SHP77 treated with DMSO at 0.1 percent for 48 hours (cell line): ENCODE measurements at regions not wholly inside any gene's neighbourhood (a gene's known extent, or its start where the extent isn't known, plus 50 kb on each side); places are given as distances from the start of the nearest gene placed in this dataset.
A peak's percentile ranks its signal among the peaks of the same experiment; 100 is the strongest.
"Not testable (repeated sequence)": the region's sequence is repeated elsewhere in the genome, so short reads cannot be mapped to it uniquely, and the experiment has no call there.

Source experiments
- DNase-seq: peaks from one replicate; lab custom pipeline; 2025; lab: John Stamatoyannopoulos, UW

- no peak for DNase-seq
Observed at GRCh38 chr13:65943024-65943423, 1287.1 kb downstream of the PCDH9 start.

GRCh38 chr13:65940720-65941119 is 1289.4 kb downstream of the PCDH9 start:
- DNase-seq = peak; percentile 93

- no peak for DNase-seq
Observed at GRCh38 chr13:65937251-65937650, 1292.9 kb downstream of the PCDH9 start.

DNA sequence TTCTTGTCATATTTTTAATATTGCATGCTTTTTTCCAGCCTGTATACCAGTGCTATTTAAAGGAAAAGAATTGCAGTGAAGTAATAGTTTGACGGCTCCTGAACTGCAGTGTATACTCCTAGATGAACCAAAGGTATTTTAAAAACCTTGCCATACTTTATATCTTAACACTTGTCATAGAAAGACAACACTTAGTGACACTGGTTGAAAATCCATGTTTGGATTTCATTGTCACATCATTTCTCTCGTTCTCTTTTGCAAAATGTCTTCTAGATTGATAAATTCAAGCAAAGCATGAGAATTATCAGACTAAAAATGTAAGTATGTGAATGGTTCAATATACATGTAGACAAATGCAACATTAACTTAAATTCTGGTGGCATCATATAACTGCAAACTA is 1293.9 kb downstream of the PCDH9 start:
- no peak for DNase-seq

DNA sequence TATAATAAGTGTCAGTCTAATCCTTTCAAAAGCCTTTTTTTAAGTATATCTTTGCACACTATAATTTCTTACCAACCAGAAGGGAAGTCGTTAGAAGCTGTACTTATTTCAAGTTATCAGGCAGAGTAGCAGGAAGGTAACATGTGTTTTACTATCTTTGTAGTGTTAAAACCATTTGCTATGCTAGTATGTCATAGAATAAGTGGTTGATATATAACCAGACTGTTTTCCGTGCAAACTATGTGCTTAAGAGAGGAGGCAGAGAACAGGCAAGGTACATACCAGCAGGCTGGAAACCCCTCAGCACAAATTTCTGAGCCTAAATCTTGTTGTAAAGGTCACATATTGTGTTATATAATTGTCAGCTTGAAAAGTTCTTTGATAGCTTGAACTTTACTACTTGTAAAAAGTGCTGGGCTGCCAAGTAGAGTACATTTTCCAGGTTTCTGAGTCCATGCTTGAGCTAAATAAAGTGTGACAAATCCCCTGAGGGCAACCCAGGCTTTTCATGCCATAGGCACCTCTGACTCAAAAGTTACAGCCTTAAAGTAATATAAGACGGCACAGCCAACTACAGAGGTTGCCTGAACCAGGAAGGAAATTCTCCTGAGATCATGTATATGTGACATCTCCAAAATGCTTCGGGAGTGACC is 1297.4 kb downstream of the PCDH9 start:
- DNase-seq = no peak

DNA sequence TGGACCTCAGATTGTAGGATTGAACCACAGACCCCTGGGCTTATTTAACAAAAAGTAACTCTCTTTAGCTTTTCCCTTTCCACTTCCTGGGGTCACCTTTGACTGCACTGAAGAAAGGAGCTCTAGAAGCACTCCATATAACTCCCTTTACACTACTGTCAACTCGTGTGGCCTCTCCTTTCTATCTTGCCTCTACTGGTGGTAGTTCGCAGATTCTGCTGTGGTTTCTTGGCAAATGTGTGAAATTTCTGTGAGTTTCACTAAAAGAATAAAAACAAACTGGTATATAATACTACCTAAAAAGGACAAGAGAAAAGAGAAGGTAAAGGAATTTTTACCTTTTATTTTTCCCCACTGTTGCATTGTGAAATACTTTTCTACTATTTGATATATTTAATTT is 1298.1 kb downstream of the PCDH9 start:
- DNase-seq = no peak

DNA sequence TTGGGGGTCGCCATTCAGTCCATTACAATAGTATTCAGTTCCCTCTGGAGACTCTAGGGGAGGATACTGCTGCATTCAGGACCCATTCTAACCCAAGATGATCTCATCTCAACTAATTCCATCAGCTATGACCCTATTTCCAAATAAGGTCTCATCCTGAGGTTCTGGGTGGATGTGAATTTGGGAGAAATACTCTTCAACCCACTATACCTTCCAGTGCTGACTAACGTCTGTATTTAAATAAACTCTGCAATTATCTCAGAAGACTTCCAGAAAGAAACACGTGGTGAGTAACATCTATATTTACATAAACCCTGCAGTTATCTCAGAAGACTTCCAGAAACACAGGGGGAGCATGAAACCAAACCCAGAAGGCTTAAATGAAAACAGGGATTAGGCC is 1300.7 kb downstream of the PCDH9 start:
- no peak for DNase-seq

- DNase-seq = peak; percentile 81
Observed at GRCh38 chr13:65926750-65927171, 1303.4 kb downstream of the PCDH9 start.

- DNase-seq = not testable (repeated sequence)
Observed at GRCh38 chr13:65922846-65923245, 1307.3 kb downstream of the PCDH9 start.

DNA sequence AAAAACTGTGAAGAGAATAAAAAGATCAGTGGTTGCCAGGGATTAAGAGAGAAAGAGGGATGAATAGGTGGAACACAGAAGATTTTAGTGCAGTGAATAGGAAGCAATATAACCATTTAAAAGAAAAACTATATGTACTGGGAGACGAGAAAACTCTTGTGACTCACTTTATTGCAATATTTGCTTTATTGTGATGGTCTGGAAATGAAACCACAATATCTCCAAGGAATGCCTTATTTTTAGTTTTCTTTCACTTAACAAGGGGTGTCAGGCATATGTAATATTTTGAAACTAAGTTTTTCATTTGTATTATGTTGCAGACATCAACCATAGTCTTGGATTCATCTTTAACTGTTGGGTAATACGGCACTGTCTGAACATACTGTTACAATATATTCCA is 1308.2 kb downstream of the PCDH9 start:
- no peak for DNase-seq

- DNase-seq = no peak
Observed at GRCh38 chr13:65917731-65918130, 1312.4 kb downstream of the PCDH9 start.

DNA sequence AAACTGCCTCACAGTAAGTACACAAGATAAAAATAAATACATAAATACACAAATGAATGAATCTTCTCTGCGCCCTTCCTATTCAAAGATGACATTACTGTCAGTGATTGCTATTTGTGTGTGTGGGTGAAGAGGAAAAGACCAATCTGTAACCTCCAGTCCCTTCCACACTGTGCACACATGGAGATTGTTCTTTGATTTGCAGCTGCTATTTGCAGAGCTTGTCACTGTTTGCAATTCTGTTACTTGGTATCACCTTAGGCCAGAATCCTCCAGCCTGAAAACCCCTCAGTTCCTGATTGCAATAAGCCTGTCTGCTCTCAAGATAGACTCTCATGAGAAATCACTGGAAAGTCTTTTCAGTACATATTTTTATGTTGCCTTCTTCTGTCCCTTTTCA is 1314.9 kb downstream of the PCDH9 start:
- DNase-seq = no peak

GRCh38 chr13:65914716-65915115 is 1315.4 kb downstream of the PCDH9 start:
- DNase-seq = no peak

DNA sequence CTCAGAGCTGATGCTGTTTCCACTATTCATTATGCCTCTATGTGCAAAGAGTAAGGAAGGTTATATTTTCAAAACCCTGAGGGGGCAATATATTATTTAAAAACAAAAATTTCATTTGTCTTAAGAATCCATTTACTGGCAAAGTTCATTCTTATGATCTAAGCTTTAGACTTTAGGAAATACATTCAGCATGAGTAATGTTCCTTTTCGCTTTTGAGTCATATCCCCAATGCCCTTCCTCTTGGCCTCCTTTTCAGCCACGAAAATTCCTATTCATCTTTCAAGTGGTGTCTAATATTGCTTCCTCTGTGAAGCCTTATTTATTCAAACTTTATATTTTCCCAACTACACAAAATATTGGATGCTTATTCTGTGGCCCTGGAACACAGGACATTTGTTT is 1317.0 kb downstream of the PCDH9 start:
- no peak for DNase-seq

DNA sequence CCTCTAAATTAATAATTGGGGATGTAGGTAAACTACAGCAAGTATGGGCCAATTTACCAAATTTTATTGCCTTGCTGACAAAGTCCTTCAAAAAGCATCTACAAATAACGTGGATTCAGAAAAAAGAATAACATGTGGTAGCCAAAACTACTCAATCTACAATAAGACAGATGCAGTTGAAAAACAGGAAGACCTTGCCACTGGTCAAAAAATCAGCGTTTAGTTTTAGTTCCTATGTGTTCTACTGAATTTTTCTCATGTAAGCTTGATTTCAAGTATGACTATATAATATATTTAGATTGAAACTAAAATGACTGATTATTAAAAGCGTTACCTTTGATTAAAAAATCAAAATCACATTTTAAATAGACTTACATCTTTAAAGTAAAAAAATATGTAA is 1317.6 kb downstream of the PCDH9 start:
- DNase-seq = no peak

DNA sequence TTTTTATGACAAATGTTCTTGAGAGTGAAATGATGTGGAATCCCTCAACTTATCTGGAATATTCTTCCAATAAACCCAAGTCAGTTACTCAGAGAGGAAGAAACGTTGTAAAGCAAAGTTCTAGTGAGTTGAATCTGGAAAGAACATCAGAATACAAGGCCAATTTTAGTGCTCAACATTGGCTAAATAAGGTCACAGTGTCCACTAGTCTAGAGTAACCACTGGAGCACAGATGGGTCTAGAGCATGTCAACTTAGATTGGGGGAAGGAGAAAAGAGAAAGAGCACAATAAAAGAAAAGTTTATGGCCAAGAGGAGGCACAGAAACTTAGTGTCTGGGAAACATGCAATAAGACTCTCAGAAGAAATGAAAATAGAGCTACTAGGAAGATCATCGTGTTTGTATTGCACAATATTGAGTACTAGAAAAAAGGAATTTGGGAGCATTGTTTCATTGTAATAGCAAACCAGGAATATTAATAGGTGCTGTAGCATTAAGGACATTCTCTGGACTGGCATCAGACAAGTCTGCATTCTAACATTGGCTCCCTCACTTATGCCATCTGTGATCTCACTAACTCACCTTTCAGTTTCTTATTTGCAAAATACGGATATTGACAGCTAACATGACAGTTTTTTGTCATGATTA is 1318.5 kb downstream of the PCDH9 start:
- DNase-seq = no peak

DNA sequence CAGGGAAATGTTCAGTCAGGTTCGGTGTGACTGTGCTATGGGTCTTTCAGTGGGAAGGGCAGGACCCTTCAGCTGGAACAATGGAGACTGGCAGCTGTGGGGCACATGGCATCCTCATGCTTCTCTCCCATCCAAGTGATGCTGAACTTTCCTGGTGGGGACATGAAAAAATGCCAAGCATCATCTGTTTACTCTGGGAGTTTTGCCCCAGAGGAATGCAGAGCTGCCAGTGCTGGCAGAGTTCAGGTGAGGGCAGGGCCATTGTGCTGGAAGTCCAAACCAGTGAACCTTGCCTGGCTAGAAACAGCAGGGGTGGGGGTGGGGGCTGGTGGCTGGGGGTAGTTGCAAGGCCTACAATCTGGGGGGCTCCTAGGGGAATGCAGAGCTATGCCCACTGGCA is 1320.6 kb downstream of the PCDH9 start:
- no peak for DNase-seq

GRCh38 chr13:65907666-65908525 is 1322.2 kb downstream of the PCDH9 start:
- no peak for DNase-seq

- no peak for DNase-seq
Observed at GRCh38 chr13:65901723-65902122, 1328.4 kb downstream of the PCDH9 start.

DNA sequence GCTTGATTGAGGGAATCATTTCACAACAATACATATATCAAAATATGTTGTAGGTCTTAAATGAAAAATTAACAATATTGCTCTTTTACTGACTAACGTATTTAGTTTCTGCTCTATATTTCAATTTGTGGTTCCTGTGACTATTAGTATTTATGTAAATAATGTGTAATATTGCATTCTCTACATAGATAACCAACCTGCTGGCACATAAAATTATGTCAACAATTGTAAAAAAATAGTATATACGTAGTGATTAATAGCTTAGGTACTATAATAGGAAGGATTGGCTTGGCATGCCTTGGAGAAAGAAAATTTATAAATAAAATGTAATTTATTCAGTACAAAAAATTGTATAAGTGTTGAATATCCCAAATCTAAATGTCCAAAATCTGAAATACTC is 1336.1 kb downstream of the PCDH9 start:
- no peak for DNase-seq

DNA sequence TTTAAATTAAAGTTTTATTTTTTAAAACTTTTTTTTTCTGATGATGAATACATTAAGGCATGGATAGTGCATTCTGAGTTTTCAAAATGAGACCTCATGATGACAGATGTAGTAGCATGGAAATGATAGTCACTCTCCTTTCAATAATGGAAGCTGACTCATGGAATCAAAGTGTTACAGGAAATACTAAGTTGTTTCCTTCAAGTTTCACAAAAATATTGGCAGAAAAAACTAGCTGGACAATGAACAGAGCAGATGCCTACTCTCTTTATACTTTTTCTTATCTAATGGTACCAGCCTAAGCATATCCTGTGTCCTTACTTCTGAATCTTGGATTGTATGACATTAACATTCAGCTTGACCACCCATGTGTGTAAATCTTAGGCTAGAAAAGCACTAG is 1337.3 kb downstream of the PCDH9 start:
- no peak for DNase-seq

DNA sequence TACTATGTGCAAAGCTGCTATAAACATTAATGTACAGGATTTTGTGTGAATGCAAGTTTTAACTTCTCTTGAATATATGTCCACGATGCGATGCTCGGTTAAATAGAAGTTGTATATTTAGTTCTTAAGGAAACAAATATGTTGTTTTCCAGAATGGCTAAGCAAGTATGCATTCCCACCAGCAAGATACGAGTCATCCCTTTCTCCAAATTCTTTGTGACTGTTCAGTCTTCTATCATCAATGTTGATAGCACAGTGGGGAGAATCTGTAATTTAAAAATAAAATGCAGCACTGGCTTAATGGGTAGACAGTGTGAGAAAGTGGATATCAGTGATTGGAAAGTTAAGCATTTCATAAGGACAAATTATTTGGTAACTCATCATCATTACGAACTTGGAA is 1340.8 kb downstream of the PCDH9 start:
- DNase-seq = no peak

DNA sequence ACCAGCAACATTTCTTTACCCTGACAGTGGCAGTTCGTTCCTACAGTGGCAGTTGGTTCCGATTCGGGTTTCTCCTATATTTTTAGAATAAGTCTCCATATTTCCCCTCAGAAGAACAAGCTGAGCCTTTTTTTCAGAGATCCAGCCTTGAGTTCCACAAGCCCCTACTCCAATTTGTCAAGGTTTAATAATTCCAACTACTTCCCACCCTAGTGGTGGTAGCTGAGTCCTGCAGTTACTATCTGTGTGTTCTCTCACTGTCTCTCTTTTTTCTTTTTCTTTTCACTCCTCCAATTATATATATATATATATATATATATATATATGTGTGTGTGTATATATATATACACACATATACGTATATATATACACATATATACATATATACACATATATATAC is 1347.3 kb downstream of the PCDH9 start:
- no peak for DNase-seq
